ENCODE measurements at regions not wholly inside any gene's neighbourhood (a gene's known extent, or its start where the extent isn't known, plus 50 kb on each side); places are given as distances from the start of the nearest gene placed in this dataset.

- no peak overlapping the region for H3K4me2 ChIP-seq (ENCODE audit: extremely low read depth, insufficient read depth, low read length)
- no peak overlapping the region for H3K9ac ChIP-seq (ENCODE audit: insufficient read depth, low read length)
- H3K4me3 ChIP-seq (replicated peaks in 1 of 4; ENCODE audit: control extremely low read depth in 1 of 4, insufficient read depth in 1 of 4, low read depth in 3 of 4, low read length in 4 of 4) = no peak overlapping the region
- H3K4me1 ChIP-seq (ENCODE audit: control insufficient read depth, extremely low read depth, insufficient read depth, low read length) = peaks cover 5% of the 10 kb centered on the region
- H3K36me3 ChIP-seq (ENCODE audit: control insufficient read depth, insufficient read depth, low read length) = no peaks in the 10 kb centered on the region
- no peak overlapping the region for H2AFZ ChIP-seq (ENCODE audit: low read length)
- no peak for TF ChIP-seq CTCF (conservative IDR thresholded peaks at IDR 0.05 in 1 of 2, IDR thresholded peaks at IDR 0.05 in 1 of 2; ENCODE audit: low read depth in 1 of 2, low read length in 2 of 2)
- no peak for TF ChIP-seq EZH2 (IDR thresholded peaks at IDR 0.05; ENCODE audit: low read length, missing control alignments)
- no peaks in the 10 kb centered on the region for H3K79me2 ChIP-seq (ENCODE audit: control insufficient read depth, insufficient read depth, low read length)
- H3K9me3 ChIP-seq (ENCODE audit: control insufficient read depth, insufficient read depth, low read depth, low read length) = no peaks in the 10 kb centered on the region
- no peaks in the 10 kb centered on the region for H3K27me3 ChIP-seq (ENCODE audit: control insufficient read depth, insufficient read depth, low read length)
- DNase-seq (ENCODE audit: low read depth in 2 of 2) = no peak
- no peaks in the 10 kb centered on the region for H4K20me1 ChIP-seq (ENCODE audit: control insufficient read depth, extremely low read depth, insufficient read depth, low read length)
- no peak overlapping the region for H3K27ac ChIP-seq (ENCODE audit: insufficient read depth, low read length)
Measured at GRCh38 chr1:232699814-232700213, 69.9 kb upstream of the SIPA1L2 start.

- Histone ChIP-seq H3K9me3 (ENCODE audit: control insufficient read depth, insufficient read depth, low read depth, low read length) (no peaks in the 10 kb centered on the region), H3K4me1 (ENCODE audit: control insufficient read depth, extremely low read depth, insufficient read depth, low read length) (peaks cover 5% of the 10 kb centered on the region), H2AFZ (ENCODE audit: low read length) (no peak overlapping the region), H3K36me3 (ENCODE audit: control insufficient read depth, insufficient read depth, low read length) (no peaks in the 10 kb centered on the region), H4K20me1 (ENCODE audit: control insufficient read depth, extremely low read depth, insufficient read depth, low read length) (no peaks in the 10 kb centered on the region), H3K27me3 (ENCODE audit: control insufficient read depth, insufficient read depth, low read length) (no peaks in the 10 kb centered on the region), H3K4me3 (replicated peaks in 1 of 4; ENCODE audit: control extremely low read depth in 1 of 4, insufficient read depth in 1 of 4, low read depth in 3 of 4, low read length in 4 of 4) (no peak overlapping the region), H3K79me2 (ENCODE audit: control insufficient read depth, insufficient read depth, low read length) (no peaks in the 10 kb centered on the region), H3K4me2 (ENCODE audit: extremely low read depth, insufficient read depth, low read length) (no peak overlapping the region), H3K9ac (ENCODE audit: insufficient read depth, low read length) (no peak overlapping the region), H3K27ac (ENCODE audit: insufficient read depth, low read length) (no peak overlapping the region)
- TF ChIP-seq EZH2 (IDR thresholded peaks at IDR 0.05; ENCODE audit: low read length, missing control alignments) (no peak), CTCF (conservative IDR thresholded peaks at IDR 0.05 in 1 of 2, IDR thresholded peaks at IDR 0.05 in 1 of 2; ENCODE audit: low read depth in 1 of 2, low read length in 2 of 2) (no peak)
- DNase-seq (ENCODE audit: low read depth in 2 of 2) = no peak
Measured at GRCh38 chr1:232702911-232703310, 73.0 kb upstream of the SIPA1L2 start.

- Histone ChIP-seq H3K4me2 (ENCODE audit: extremely low read depth, insufficient read depth, low read length) (peak overlapping the region; percentile 38), H3K9ac (ENCODE audit: insufficient read depth, low read length) (no peak overlapping the region), H3K4me3 (replicated peaks in 1 of 4; ENCODE audit: control extremely low read depth in 1 of 4, insufficient read depth in 1 of 4, low read depth in 3 of 4, low read length in 4 of 4) (no peak overlapping the region), H3K4me1 (ENCODE audit: control insufficient read depth, extremely low read depth, insufficient read depth, low read length) (peaks cover 5% of the 10 kb centered on the region), H3K79me2 (ENCODE audit: control insufficient read depth, insufficient read depth, low read length) (no peaks in the 10 kb centered on the region), H3K27ac (ENCODE audit: insufficient read depth, low read length) (peak overlapping the region; percentile 9), H3K27me3 (ENCODE audit: control insufficient read depth, insufficient read depth, low read length) (no peaks in the 10 kb centered on the region), H4K20me1 (ENCODE audit: control insufficient read depth, extremely low read depth, insufficient read depth, low read length) (no peaks in the 10 kb centered on the region), H3K36me3 (ENCODE audit: control insufficient read depth, insufficient read depth, low read length) (no peaks in the 10 kb centered on the region), H2AFZ (ENCODE audit: low read length) (no peak overlapping the region), H3K9me3 (ENCODE audit: control insufficient read depth, insufficient read depth, low read depth, low read length) (no peaks in the 10 kb centered on the region)
- TF ChIP-seq EZH2 (IDR thresholded peaks at IDR 0.05; ENCODE audit: low read length, missing control alignments) = no peak
- TF ChIP-seq CTCF (conservative IDR thresholded peaks at IDR 0.05 in 1 of 2, IDR thresholded peaks at IDR 0.05 in 1 of 2; ENCODE audit: low read depth in 1 of 2, low read length in 2 of 2) = no peak
- no peak for DNase-seq (ENCODE audit: low read depth in 2 of 2)
Measured at GRCh38 chr1:232704256-232704655, 74.3 kb upstream of the SIPA1L2 start.

Measured in fibroblast of lung (primary cell).